ENCODE measurements at regions not wholly inside any gene's neighbourhood (a gene's known extent, or its start where the extent isn't known, plus 50 kb on each side); places are given as distances from the start of the nearest gene placed in this dataset.

GRCh38 chr2:51579412-51579811, 547.5 kb upstream of the NRXN1 start:
- TF ChIP-seq POLR2A (IDR thresholded peaks at IDR 0.05; ENCODE audit: low read depth, low read length) (no peak), POLR2AphosphoS5 (IDR thresholded peaks at IDR 0.05; ENCODE audit: low read depth, low read length) (no peak)

All from GM12891 (cell line).